Esophagus muscularis mucosa (tissue), 4 donors: ENCODE measurements at regions not wholly inside any gene's neighbourhood (a gene's known extent, or its start where the extent isn't known, plus 50 kb on each side); places are given as distances from the start of the nearest gene placed in this dataset.

Source experiments
- DNase-seq: peaks from one replicate; pipeline ENCODE4 v3.0.0-alpha.2; 2017; ENCODE audit errors: extremely low spot score
- H3K27ac ChIP-seq, 4 donors: fragments of 200-600 bp; sonication (generic); replicated peaks in 1 of 4; 1 replicate in 3 of 4; 2 replicates in 1 of 4; pipeline ENCODE4 v1.5.1; 2016 to 2019; ENCODE audit warnings: mild to moderate bottlenecking in 1 of 4
- H3K27me3 ChIP-seq, 4 donors: fragments of 200-600 bp; sonication (generic); one replicate each; pipeline versions ENCODE4 v1.5.1 to v1.6.0; 2016 to 2019
- H3K36me3 ChIP-seq, 4 donors: fragments of 200-600 bp; sonication (generic); one replicate each; pipeline ENCODE4 v1.5.1; 2016 to 2019
- H3K4me1 ChIP-seq, 4 donors: fragments of 200-600 bp; sonication (generic); one replicate each; pipeline ENCODE4 v1.5.1; 2016 to 2019
- H3K4me3 ChIP-seq, 4 donors: fragments of 200-600 bp; sonication (generic); 1 replicate in 2 of 4; 2 replicates in 2 of 4; pipeline ENCODE4 v1.5.1; 2016 to 2019; ENCODE audit warnings: mild to moderate bottlenecking in 4 of 4, moderate library complexity in 1 of 4
- H3K9me3 ChIP-seq, 4 donors: fragments of 200-600 bp; sonication (generic); 1 replicate in 3 of 4; 2 replicates in 1 of 4; pipeline ENCODE4 v1.5.1; 2016 to 2019
- EP300 ChIP-seq: sonication (generic); formaldehyde crosslinking; IDR thresholded peaks from one replicate; pipeline ENCODE4 v1.6.1; 2017; ENCODE audit warnings: antibody characterized with exemption
- POLR2A ChIP-seq: fragments of 450-650 bp; IDR thresholded peaks from one replicate; pipeline ENCODE4 v1.6.1; 2017; ENCODE audit warnings: antibody characterized with exemption, moderate library complexity, mild to moderate bottlenecking, low read depth
- POLR2AphosphoS5 ChIP-seq, 2 donors: sonication (generic); formaldehyde crosslinking; IDR thresholded peaks; one replicate each; pipeline ENCODE4 v1.6.1; 2017; ENCODE audit warnings: antibody characterized with exemption in 2 of 2
- WGBS: methylation state at CpG from one replicate; pipeline ENCODE4 v1.1.5; 2018; 5-methylcytosine and 5-hydroxymethylcytosine counted together
- intact Hi-C: fragments of 100-400 bp; cut with DNase I; formaldehyde crosslinking; loops from one replicate; pipeline ENCODE4 v1.15.1; 2023
- TF ChIP-seq, protein P1 (sequence below), 3 experiments: fragments of 200-600 bp in 2 of 3; fragments of 450-650 bp in 1 of 3; sonication (generic) in 2 of 3; IDR thresholded peaks; one replicate each; pipeline ENCODE4 v1.5.1; 2017 to 2019; ENCODE audit warnings: antibody characterized with exemption in 3 of 3, mild to moderate bottlenecking in 2 of 3, moderate library complexity in 1 of 3

DNA sequence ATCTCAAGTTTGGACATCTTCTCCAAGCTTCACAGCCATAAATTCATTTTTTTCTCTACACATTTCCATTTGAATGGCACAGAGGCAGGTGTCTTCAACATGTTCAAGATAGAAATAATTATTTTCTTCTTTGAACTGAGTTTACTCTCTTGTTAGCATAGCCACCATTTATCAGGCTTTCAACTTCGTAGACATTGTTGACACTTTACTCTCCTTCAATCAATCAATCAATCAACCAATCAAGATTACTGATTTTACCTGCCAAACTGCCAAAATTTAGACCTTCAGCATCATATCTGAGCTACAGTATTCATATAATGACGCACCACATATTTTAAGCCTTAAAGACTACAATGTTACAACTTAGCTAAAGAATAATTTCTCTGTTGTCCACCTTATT is 300.1 kb upstream of the LUZP2 start:
- intact Hi-C loops, result no loop called here
- no peak for DNase-seq
- 82% methylated on average over 2 of the region's 2 CpGs for WGBS
- Histone ChIP-seq H3K36me3 (no peaks in the 10 kb centered on the region), H3K27ac (no peak overlapping the region), H3K4me1 (no peaks in the 10 kb centered on the region), H3K9me3 (no peaks in the 10 kb centered on the region), H3K27me3 (no peaks in the 10 kb centered on the region), H3K4me3 (no peak overlapping the region)
- TF ChIP-seq EP300 (no peak), POLR2A (no peak), POLR2AphosphoS5 (IDR thresholded peaks at IDR 0.05) (no peak)
- TF ChIP-seq, protein P1, sequence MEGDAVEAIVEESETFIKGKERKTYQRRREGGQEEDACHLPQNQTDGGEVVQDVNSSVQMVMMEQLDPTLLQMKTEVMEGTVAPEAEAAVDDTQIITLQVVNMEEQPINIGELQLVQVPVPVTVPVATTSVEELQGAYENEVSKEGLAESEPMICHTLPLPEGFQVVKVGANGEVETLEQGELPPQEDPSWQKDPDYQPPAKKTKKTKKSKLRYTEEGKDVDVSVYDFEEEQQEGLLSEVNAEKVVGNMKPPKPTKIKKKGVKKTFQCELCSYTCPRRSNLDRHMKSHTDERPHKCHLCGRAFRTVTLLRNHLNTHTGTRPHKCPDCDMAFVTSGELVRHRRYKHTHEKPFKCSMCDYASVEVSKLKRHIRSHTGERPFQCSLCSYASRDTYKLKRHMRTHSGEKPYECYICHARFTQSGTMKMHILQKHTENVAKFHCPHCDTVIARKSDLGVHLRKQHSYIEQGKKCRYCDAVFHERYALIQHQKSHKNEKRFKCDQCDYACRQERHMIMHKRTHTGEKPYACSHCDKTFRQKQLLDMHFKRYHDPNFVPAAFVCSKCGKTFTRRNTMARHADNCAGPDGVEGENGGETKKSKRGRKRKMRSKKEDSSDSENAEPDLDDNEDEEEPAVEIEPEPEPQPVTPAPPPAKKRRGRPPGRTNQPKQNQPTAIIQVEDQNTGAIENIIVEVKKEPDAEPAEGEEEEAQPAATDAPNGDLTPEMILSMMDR (IDR thresholded peaks at IDR 0.05), result no peak

DNA sequence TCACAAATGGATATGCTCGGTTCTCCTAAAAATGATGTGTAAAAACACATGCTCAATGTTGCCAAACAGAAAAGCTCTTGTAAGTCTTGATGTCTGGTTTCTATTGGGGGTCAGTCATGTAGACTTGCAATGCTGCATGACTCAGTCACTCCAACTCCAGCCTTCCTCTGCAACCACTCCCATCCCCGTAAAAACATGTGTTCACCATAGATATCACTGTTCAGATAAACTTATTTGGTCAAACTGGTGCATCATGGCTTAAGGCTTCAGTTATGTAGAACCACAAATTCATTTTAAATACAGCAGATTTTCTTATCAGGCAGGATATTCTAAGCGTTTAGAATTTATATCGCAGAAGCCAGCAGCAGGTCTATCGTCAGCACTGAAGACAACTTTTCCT is 298.4 kb upstream of the LUZP2 start:
- no peak overlapping the region for H3K27ac ChIP-seq
- no peaks in the 10 kb centered on the region for H3K4me1 ChIP-seq
- no peaks in the 10 kb centered on the region for H3K36me3 ChIP-seq
- intact Hi-C loops, result no loop called here
- no peak overlapping the region for H3K4me3 ChIP-seq
- TF ChIP-seq POLR2AphosphoS5 (IDR thresholded peaks at IDR 0.05), result no peak
- TF ChIP-seq, protein P1 (IDR thresholded peaks at IDR 0.05), result no peak
- no peak for TF ChIP-seq EP300
- TF ChIP-seq POLR2A, result no peak
- DNase-seq, result no peak
- WGBS, result 88% methylated on average over 5 of the region's 5 CpGs
- no peaks in the 10 kb centered on the region for H3K9me3 ChIP-seq
- no peaks in the 10 kb centered on the region for H3K27me3 ChIP-seq

DNA sequence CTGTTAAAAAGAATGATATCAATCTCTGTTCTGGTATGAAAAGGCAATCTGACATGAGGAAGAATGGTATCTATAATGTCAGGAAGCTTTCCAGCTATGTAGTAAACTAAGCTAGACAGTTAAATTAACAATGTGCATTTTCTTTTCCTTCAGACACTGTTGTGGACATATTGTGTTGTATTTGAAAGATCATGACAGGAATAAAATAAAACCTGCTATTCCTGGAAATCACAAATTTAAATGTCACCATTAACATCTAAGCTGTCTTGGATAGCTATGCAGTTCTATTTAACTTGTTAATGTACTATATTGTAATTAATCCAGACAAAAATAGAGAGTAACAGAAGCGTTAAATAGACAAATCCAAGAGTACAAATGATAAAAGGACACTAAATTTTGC is 297.4 kb upstream of the LUZP2 start:
- H3K9me3 ChIP-seq, result no peaks in the 10 kb centered on the region
- intact Hi-C loops, result no loop called here
- TF ChIP-seq, protein P1 (IDR thresholded peaks at IDR 0.05), result no peak
- TF ChIP-seq POLR2AphosphoS5 (IDR thresholded peaks at IDR 0.05) (no peak), EP300 (no peak), POLR2A (no peak)
- 80% methylated on average over 1 of the region's 1 CpG for WGBS
- no peaks in the 10 kb centered on the region for H3K27me3 ChIP-seq
- H3K4me3 ChIP-seq, result no peak overlapping the region
- no peaks in the 10 kb centered on the region for H3K4me1 ChIP-seq
- H3K27ac ChIP-seq, result no peak overlapping the region
- DNase-seq, result no peak
- H3K36me3 ChIP-seq, result no peaks in the 10 kb centered on the region

DNA sequence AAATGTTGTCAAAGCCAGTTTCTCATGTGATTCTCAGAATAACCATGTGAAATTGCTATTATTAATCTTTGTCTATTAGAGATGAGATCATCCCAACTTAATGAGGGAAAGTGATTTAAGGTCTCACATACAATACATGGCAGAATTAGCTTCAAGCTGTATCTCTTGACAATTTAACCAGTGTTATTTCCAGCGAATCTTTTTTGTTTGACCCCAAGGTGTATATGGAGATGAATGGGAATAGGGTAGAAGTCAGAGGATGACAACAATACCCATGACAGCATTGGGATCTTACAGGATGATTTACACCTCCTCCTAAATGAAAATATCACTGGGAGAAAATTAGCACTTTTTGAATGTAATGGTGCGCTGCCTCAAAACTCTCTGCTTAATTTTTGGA is 290.8 kb upstream of the LUZP2 start:
- Histone ChIP-seq H3K36me3 (no peaks in the 10 kb centered on the region), H3K27ac (no peak overlapping the region), H3K4me3 (no peak overlapping the region), H3K4me1 (no peaks in the 10 kb centered on the region), H3K9me3 (no peaks in the 10 kb centered on the region), H3K27me3 (no peaks in the 10 kb centered on the region)
- DNase-seq, result no peak
- intact Hi-C loops, result no loop called here
- TF ChIP-seq POLR2AphosphoS5 (IDR thresholded peaks at IDR 0.05), result no peak
- TF ChIP-seq EP300, result no peak
- WGBS, result 81% methylated on average over 2 of the region's 2 CpGs

DNA sequence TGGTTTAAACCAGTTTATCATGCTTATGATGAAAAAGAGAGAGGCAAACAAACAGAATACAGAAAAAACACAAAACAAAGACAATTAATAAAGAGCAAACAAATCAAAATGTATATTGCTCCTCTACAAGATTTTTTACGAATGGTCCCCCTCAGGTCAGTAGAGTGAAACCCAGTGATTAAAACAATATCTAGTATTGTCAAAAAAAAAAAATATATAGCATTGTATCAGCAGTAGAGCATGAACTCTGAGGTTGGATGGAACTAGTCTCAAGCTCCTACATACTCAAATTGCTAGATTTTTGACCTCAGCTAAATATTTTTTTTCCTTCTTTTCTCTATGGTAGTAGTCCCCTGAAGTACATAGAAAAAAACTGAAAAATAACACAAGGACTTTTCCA is 290.3 kb upstream of the LUZP2 start:
- Histone ChIP-seq H3K4me3 (no peak overlapping the region), H3K27me3 (no peaks in the 10 kb centered on the region), H3K4me1 (no peaks in the 10 kb centered on the region), H3K27ac (no peak overlapping the region), H3K36me3 (no peaks in the 10 kb centered on the region), H3K9me3 (no peaks in the 10 kb centered on the region)
- intact Hi-C loops, result no loop called here
- TF ChIP-seq, protein P1 (IDR thresholded peaks at IDR 0.05), result no peak
- TF ChIP-seq EP300 (no peak), POLR2AphosphoS5 (IDR thresholded peaks at IDR 0.05) (no peak), POLR2A (no peak)
- DNase-seq, result no peak
- WGBS, result 65% methylated on average over 1 of the region's 1 CpG
